CD14-positive monocyte (primary cell): ENCODE measurements at regions not wholly inside any gene's neighbourhood (a gene's known extent, or its start where the extent isn't known, plus 50 kb on each side); places are given as distances from the start of the nearest gene placed in this dataset.

Experiments
- DNase-seq, 3 donors: peaks; one replicate each; pipeline ENCODE4 v3.0.0-alpha.2; 2011 to 2022
- H2AFZ ChIP-seq: 2 replicates; pipeline ENCODE4 v1.6.0; 2012; ENCODE audit warnings: mild to moderate bottlenecking, low read depth, low read length, inconsistent platforms; ENCODE audit not compliant: insufficient read depth, poor library complexity, severe bottlenecking
- H3K27ac ChIP-seq, 2 donors: 1 replicate in 1 of 2; 2 replicates in 1 of 2; pipeline ENCODE4 v1.5.1; 2012 to 2013; ENCODE audit warnings: low read length in 2 of 2, control low read depth in 1 of 2, inconsistent platforms in 1 of 2, low read depth in 1 of 2, mild to moderate bottlenecking in 1 of 2
- H3K27me3 ChIP-seq, 2 donors: one replicate each; pipeline versions ENCODE4 v1.6.0 to v1.6.1; 2011 to 2013; ENCODE audit warnings: low read length in 2 of 2; ENCODE audit not compliant: control insufficient read depth in 2 of 2, insufficient read depth in 2 of 2
- H3K36me3 ChIP-seq, 2 donors: replicated peaks in 1 of 2; 1 replicate in 1 of 2; 2 replicates in 1 of 2; pipeline versions ENCODE4 v1.5.1 to v1.6.1; 2012 to 2013; ENCODE audit warnings: low read length in 2 of 2, control low read depth in 1 of 2, inconsistent platforms in 1 of 2, mild to moderate bottlenecking in 1 of 2; ENCODE audit not compliant: insufficient read depth in 2 of 2, control insufficient read depth in 1 of 2
- H3K4me1 ChIP-seq, 2 donors: 1 replicate in 1 of 2; 2 replicates in 1 of 2; pipeline versions ENCODE4 v1.5.1 to v1.6.1; 2012 to 2013; ENCODE audit warnings: low read length in 2 of 2, control low read depth in 1 of 2, inconsistent platforms in 1 of 2, mild to moderate bottlenecking in 1 of 2, moderate library complexity in 1 of 2; ENCODE audit not compliant: insufficient read depth in 2 of 2, control insufficient read depth in 1 of 2
- H3K4me2 ChIP-seq: replicated peaks from 2 replicates; pipeline ENCODE3; 2012; ENCODE audit warnings: low read length, moderate library complexity, mild to moderate bottlenecking; ENCODE audit not compliant: poor library complexity, severe bottlenecking; ENCODE audit errors: extremely low read depth
- H3K4me3 ChIP-seq, 3 experiments: fragments of 200-600 bp in 1 of 3; sonication (generic) in 1 of 3; replicated peaks in 1 of 3; 1 replicate in 2 of 3; 2 replicates in 1 of 3; pipeline ENCODE4 v1.5.1; 2011 to 2013; ENCODE audit warnings: low read length in 3 of 3, mild to moderate bottlenecking in 3 of 3, control low read depth in 2 of 3, low read depth in 2 of 3, inconsistent platforms in 1 of 3, moderate library complexity in 1 of 3
- H3K79me2 ChIP-seq: 2 replicates; pipeline ENCODE4 v1.6.0; 2012; ENCODE audit warnings: mild to moderate bottlenecking, control low read depth, inconsistent platforms, low read length, moderate library complexity; ENCODE audit not compliant: insufficient read depth
- H3K9ac ChIP-seq: 2 replicates; pipeline ENCODE4 v1.6.0; 2017; ENCODE audit warnings: low read length, mild to moderate bottlenecking; ENCODE audit not compliant: insufficient read depth, poor library complexity, severe bottlenecking
- H3K9me3 ChIP-seq, 2 donors: replicated peaks in 1 of 2; 1 replicate in 1 of 2; 2 replicates in 1 of 2; pipeline versions ENCODE4 v1.5.1 to v1.6.1; 2012 to 2013; ENCODE audit warnings: low read length in 2 of 2, control low read depth in 1 of 2; ENCODE audit not compliant: control insufficient read depth in 1 of 2, insufficient read depth in 1 of 2
- H4K20me1 ChIP-seq: 2 replicates; pipeline ENCODE4 v1.6.0; 2012; ENCODE audit warnings: mild to moderate bottlenecking, low read length, control low read depth, moderate library complexity; ENCODE audit not compliant: insufficient read depth
- H3K27ac Mint-ChIP-seq, 7 donors: one replicate each; pipeline ENCODE4 v1.8.0; 2020; ENCODE audit warnings: mild to moderate bottlenecking in 7 of 7, mixed read lengths in 7 of 7, moderate library complexity in 6 of 7, inconsistent platforms in 2 of 7
- H3K27me3 Mint-ChIP-seq, 3 donors: one replicate each; pipeline ENCODE4 v1.8.0; 2021 to 2022; ENCODE audit warnings: low read depth in 3 of 3, mild to moderate bottlenecking in 3 of 3, mixed read lengths in 3 of 3, moderate library complexity in 3 of 3, inconsistent platforms in 1 of 3
- H3K36me3 Mint-ChIP-seq, 2 donors: one replicate each; pipeline ENCODE4 v1.8.0; 2020; ENCODE audit warnings: mixed read lengths in 2 of 2, inconsistent platforms in 1 of 2, mild to moderate bottlenecking in 1 of 2
- H3K4me1 Mint-ChIP-seq: one replicate; pipeline ENCODE4 v1.8.0; 2020; ENCODE audit warnings: mild to moderate bottlenecking, mixed read lengths
- H3K4me3 Mint-ChIP-seq, 2 donors: one replicate each; pipeline ENCODE4 v1.8.0; 2020; ENCODE audit warnings: mild to moderate bottlenecking in 2 of 2, mixed read lengths in 2 of 2, moderate library complexity in 1 of 2
- H3K9me3 Mint-ChIP-seq, 7 donors: one replicate each; pipeline ENCODE4 v1.8.0; 2020 to 2022; ENCODE audit warnings: mixed read lengths in 7 of 7, mild to moderate bottlenecking in 6 of 7, moderate library complexity in 6 of 7, inconsistent platforms in 2 of 7
- CTCF ChIP-seq: fragments of 200-600 bp; IDR thresholded peaks from one replicate; pipeline ENCODE4 v1.8.0; 2022; ENCODE audit warnings: antibody characterized with exemption, mild to moderate bottlenecking
- WGBS: methylation state at CpG from one replicate; pipeline ENCODE4 v1.1.5; 2013; ENCODE audit warnings: missing lambda C conversion rate; ENCODE audit not compliant: insufficient coverage; 5-methylcytosine and 5-hydroxymethylcytosine counted together
- intact Hi-C, 2 donors: fragments of 100-400 bp; cut with micrococcal nuclease; formaldehyde crosslinking; loops; one replicate each; pipeline versions ENCODE4 v1.15.0 to v1.15.1; 2023

- DNase-seq, result no peak
- Histone ChIP-seq H3K9me3 (no peaks in the 10 kb centered on the region), H2AFZ (no peak overlapping the region), H3K4me1 (no peaks in the 10 kb centered on the region), H3K27me3 (no peaks in the 10 kb centered on the region), H3K4me3 (no peak overlapping the region), H3K36me3 (no peaks in the 10 kb centered on the region), H3K4me2 (no peak overlapping the region), H3K9ac (no peak overlapping the region), H4K20me1 (no peaks in the 10 kb centered on the region), H3K79me2 (no peaks in the 10 kb centered on the region), H3K27ac (no peak overlapping the region)
- H3K4me1 Mint-ChIP-seq, result no peaks in the 10 kb centered on the region
- no peaks in the 10 kb centered on the region for H3K36me3 Mint-ChIP-seq
- H3K9me3 Mint-ChIP-seq, result peaks cover 0 to 7% (median 1%) of the 10 kb centered on the region in 7 donors
- intact Hi-C loops, result no loop called here
- WGBS, result no CpG with 5 or more reads among the region's 3 CpGs
- TF ChIP-seq CTCF, result no peak
- H3K4me3 Mint-ChIP-seq, result no peak overlapping the region
- H3K27me3 Mint-ChIP-seq, result peaks cover 0 to 3% (median 2%) of the 10 kb centered on the region in 3 donors
- no peak overlapping the region for H3K27ac Mint-ChIP-seq
Measured at GRCh38 chr2:147739508-147739907, 105.3 kb upstream of the ACVR2A start.

- no peak overlapping the region for H3K4me3 Mint-ChIP-seq
- DNase-seq, result no peak
Measured at GRCh38 chr2:147718831-147719230, 126.0 kb upstream of the ACVR2A start.

More at GRCh38 chr2:147718831-147719230, 126.0 kb upstream of the ACVR2A start:
- no peaks in the 10 kb centered on the region for H3K36me3 ChIP-seq
- no peaks in the 10 kb centered on the region for H3K27me3 ChIP-seq
- Mint-ChIP-seq H3K27me3 (peaks cover 0 to 5% (median 4%) of the 10 kb centered on the region in 3 donors), H3K4me1 (peaks cover 3% of the 10 kb centered on the region), H3K9me3 (peaks cover 0 to 9% (median 3%) of the 10 kb centered on the region in 7 donors), H3K27ac (no peak overlapping the region), H3K36me3 (no peaks in the 10 kb centered on the region)
- H3K79me2 ChIP-seq, result no peaks in the 10 kb centered on the region
- WGBS, result 100% methylated on average over 1 of the region's 2 CpGs
- no peaks in the 10 kb centered on the region for H4K20me1 ChIP-seq
- TF ChIP-seq CTCF, result no peak
- no peak overlapping the region for H3K4me3 ChIP-seq
- no peaks in the 10 kb centered on the region for H3K9me3 ChIP-seq
- no peak overlapping the region for H3K4me2 ChIP-seq
- H3K9ac ChIP-seq, result no peak overlapping the region
- no peak overlapping the region for H3K27ac ChIP-seq
- H2AFZ ChIP-seq, result no peak overlapping the region
- no peaks in the 10 kb centered on the region for H3K4me1 ChIP-seq
- intact Hi-C loops, result no loop called here
